ENCODE measurements at regions not wholly inside any gene's neighbourhood (a gene's known extent, or its start where the extent isn't known, plus 50 kb on each side); places are given as distances from the start of the nearest gene placed in this dataset.

- no peak for TF ChIP-seq RAD21 (IDR thresholded peaks at IDR 0.05; ENCODE audit: low read depth)
- TF ChIP-seq CREB1 (IDR thresholded peaks at IDR 0.05; ENCODE audit: low read depth), result no peak
- no peak for TF ChIP-seq REST (IDR thresholded peaks at IDR 0.05; ENCODE audit: low read depth)
- TF ChIP-seq TEAD4 (IDR thresholded peaks at IDR 0.05), result no peak
- TF ChIP-seq EP300 (IDR thresholded peaks at IDR 0.05; ENCODE audit: borderline replicate concordance), result no peak
- no peak for TF ChIP-seq MAX (IDR thresholded peaks at IDR 0.05)
- TF ChIP-seq USF1 (IDR thresholded peaks at IDR 0.05), result no peak
- TF ChIP-seq FOXM1 (IDR thresholded peaks at IDR 0.05; ENCODE audit: borderline replicate concordance, low read depth), result no peak
- no peak for TF ChIP-seq CEBPB (IDR thresholded peaks at IDR 0.05)
- TF ChIP-seq EGR1 (IDR thresholded peaks at IDR 0.05), result no peak
- no peak for TF ChIP-seq ZBTB7A (IDR thresholded peaks at IDR 0.05; ENCODE audit: low read depth)
- TF ChIP-seq TCF12 (IDR thresholded peaks at IDR 0.05; ENCODE audit: low read depth), result no peak
- TF ChIP-seq YY1 (IDR thresholded peaks at IDR 0.05; ENCODE audit: low read depth), result no peak
- no peak for TF ChIP-seq NFIC (IDR thresholded peaks at IDR 0.05)
- no peak for TF ChIP-seq TAF1 (IDR thresholded peaks at IDR 0.05; ENCODE audit: low read depth)
Observed at GRCh38 chr13:57452228-57452627, 179.3 kb upstream of the PCDH17 start.

- TF ChIP-seq EGR1 (IDR thresholded peaks at IDR 0.05), result no peak
- TF ChIP-seq CEBPB (IDR thresholded peaks at IDR 0.05), result no peak
- TF ChIP-seq NFIC (IDR thresholded peaks at IDR 0.05), result no peak
- no peak for TF ChIP-seq TAF1 (IDR thresholded peaks at IDR 0.05; ENCODE audit: low read depth)
- no peak for TF ChIP-seq EP300 (IDR thresholded peaks at IDR 0.05; ENCODE audit: borderline replicate concordance)
- no peak for TF ChIP-seq USF1 (IDR thresholded peaks at IDR 0.05)
- no peak for TF ChIP-seq ZBTB7A (IDR thresholded peaks at IDR 0.05; ENCODE audit: low read depth)
- TF ChIP-seq YY1 (IDR thresholded peaks at IDR 0.05; ENCODE audit: low read depth), result no peak
- TF ChIP-seq FOXM1 (IDR thresholded peaks at IDR 0.05; ENCODE audit: borderline replicate concordance, low read depth), result no peak
- TF ChIP-seq RAD21 (IDR thresholded peaks at IDR 0.05; ENCODE audit: low read depth), result no peak
- no peak for TF ChIP-seq TCF12 (IDR thresholded peaks at IDR 0.05; ENCODE audit: low read depth)
- no peak for TF ChIP-seq REST (IDR thresholded peaks at IDR 0.05; ENCODE audit: low read depth)
- no peak for TF ChIP-seq TEAD4 (IDR thresholded peaks at IDR 0.05)
- no peak for TF ChIP-seq CREB1 (IDR thresholded peaks at IDR 0.05; ENCODE audit: low read depth)
- TF ChIP-seq MAX (IDR thresholded peaks at IDR 0.05), result no peak
Observed at GRCh38 chr13:57470491-57470890, 161.1 kb upstream of the PCDH17 start.

GRCh38 chr13:57491318-57491717 is 140.2 kb upstream of the PCDH17 start:
- no peak for TF ChIP-seq YY1 (IDR thresholded peaks at IDR 0.05; ENCODE audit: low read depth)

- TF ChIP-seq FOXM1 (IDR thresholded peaks at IDR 0.05; ENCODE audit: borderline replicate concordance, low read depth) (no peak), USF1 (IDR thresholded peaks at IDR 0.05) (no peak), REST (IDR thresholded peaks at IDR 0.05; ENCODE audit: low read depth) (no peak), ZBTB7A (IDR thresholded peaks at IDR 0.05; ENCODE audit: low read depth) (no peak), RAD21 (IDR thresholded peaks at IDR 0.05; ENCODE audit: low read depth) (no peak), TAF1 (IDR thresholded peaks at IDR 0.05; ENCODE audit: low read depth) (no peak), TCF12 (IDR thresholded peaks at IDR 0.05; ENCODE audit: low read depth) (no peak), YY1 (IDR thresholded peaks at IDR 0.05; ENCODE audit: low read depth) (no peak), MAX (IDR thresholded peaks at IDR 0.05) (no peak), EP300 (IDR thresholded peaks at IDR 0.05; ENCODE audit: borderline replicate concordance) (no peak), CEBPB (IDR thresholded peaks at IDR 0.05) (no peak), EGR1 (IDR thresholded peaks at IDR 0.05) (no peak), TEAD4 (IDR thresholded peaks at IDR 0.05) (no peak), CREB1 (IDR thresholded peaks at IDR 0.05; ENCODE audit: low read depth) (no peak), NFIC (IDR thresholded peaks at IDR 0.05) (no peak)
Observed at GRCh38 chr13:57507752-57508463, 123.6 kb upstream of the PCDH17 start.
